Fibroblast of lung (primary cell): ENCODE measurements at regions not wholly inside any gene's neighbourhood (a gene's known extent, or its start where the extent isn't known, plus 50 kb on each side); places are given as distances from the start of the nearest gene placed in this dataset.

ENCODE experiments used
- CTCF ChIP-seq, 2 donors: IDR thresholded peaks in 1 of 2; conservative IDR thresholded peaks in 1 of 2; 1 replicate in 1 of 2; 2 replicates in 1 of 2; pipeline ENCODE4 v1.5.1; 2011 to 2012; ENCODE audit warnings: low read length in 2 of 2, control low read depth in 1 of 2, inconsistent platforms in 1 of 2, low read depth in 1 of 2, mild to moderate bottlenecking in 1 of 2
- EZH2 ChIP-seq: IDR thresholded peaks from 2 replicates; pipeline ENCODE4 v1.5.1; 2012; ENCODE audit warnings: low read length, control low read depth, mild to moderate bottlenecking; ENCODE audit errors: missing control alignments

- TF ChIP-seq CTCF (conservative IDR thresholded peaks at IDR 0.05 in 1 of 2, IDR thresholded peaks at IDR 0.05 in 1 of 2; ENCODE audit: low read depth in 1 of 2, low read length in 2 of 2) (no peak), EZH2 (no peak)
These were observed 234.4 kb upstream of the HS3ST1 start for GRCh38 chr4:11663114-11663513.
